Activated naive CD4-positive, alpha-beta T cell (primary cell): ENCODE measurements at regions not wholly inside any gene's neighbourhood (a gene's known extent, or its start where the extent isn't known, plus 50 kb on each side); places are given as distances from the start of the nearest gene placed in this dataset.

Source experiments
- DNase-seq, 4 experiments: peaks; one replicate each; lab custom pipeline; 2025; lab: John Stamatoyannopoulos, UW

GRCh38 chr16:26189536-26189935 lies 497.8 kb downstream of the HS3ST4 start:
- DNase-seq, result no peak

DNA sequence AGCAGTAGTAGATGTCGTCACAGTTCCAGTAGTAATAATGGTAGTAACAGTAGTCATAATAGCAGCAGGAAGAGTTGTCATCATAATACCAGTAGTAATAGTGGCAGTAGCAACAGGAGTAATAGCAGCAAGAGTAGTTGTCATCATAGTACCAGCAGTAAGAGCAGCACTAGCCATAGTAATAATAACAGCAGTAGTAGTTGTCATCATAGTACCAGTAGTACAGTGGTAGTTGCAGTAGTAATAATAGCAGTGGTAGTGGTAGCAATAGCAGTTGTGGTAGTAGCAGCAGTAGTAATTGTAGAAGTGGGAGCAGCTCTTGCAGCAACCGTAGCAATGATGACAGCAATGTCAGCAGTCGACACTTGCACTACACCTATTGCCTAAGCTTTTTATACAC lies 502.8 kb downstream of the HS3ST4 start:
- DNase-seq, result no peak

- no peak for DNase-seq
These were observed 503.5 kb downstream of the HS3ST4 start for GRCh38 chr16:26195225-26195624.

DNA sequence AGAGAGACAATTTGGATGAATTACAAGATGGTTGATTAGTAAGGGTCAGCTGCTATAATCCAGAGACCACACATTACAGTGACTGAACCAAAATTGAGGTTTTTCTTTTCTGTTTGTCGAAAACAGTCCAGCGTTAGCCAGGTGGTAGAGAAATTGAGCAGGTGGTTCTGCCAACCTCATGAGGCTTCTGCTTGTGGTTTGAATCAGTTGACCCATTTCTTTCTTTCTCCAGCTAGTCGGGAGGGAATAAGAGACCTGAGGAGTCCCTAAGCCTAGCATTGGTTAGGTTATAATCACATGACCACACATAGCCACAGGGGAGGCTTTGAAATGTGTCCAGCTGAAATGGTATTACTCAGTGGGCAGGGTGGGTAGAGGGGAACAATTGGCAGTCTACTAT lies 504.6 kb downstream of the HS3ST4 start:
- no peak for DNase-seq

DNA sequence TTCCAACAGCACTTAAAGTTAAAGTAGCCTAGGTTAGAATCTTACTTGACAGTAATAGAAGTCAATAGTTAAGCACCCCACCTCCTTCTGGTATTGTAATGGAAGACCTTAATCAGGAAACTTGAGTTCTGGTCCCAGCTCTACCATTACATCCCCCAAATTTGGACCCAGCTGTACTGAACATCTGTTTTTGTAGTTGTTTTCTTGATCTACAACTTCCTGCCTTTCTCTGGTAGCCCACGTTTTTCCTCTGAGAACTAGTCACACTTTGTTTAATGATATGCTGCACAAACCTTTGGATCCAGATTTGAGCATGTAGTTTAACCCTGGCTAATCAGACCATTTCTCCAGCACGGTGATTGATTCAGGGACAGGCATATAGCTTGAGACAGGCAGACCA lies 505.0 kb downstream of the HS3ST4 start:
- no peak for DNase-seq

GRCh38 chr16:26197707-26198106 lies 505.9 kb downstream of the HS3ST4 start:
- DNase-seq, result no peak

DNA sequence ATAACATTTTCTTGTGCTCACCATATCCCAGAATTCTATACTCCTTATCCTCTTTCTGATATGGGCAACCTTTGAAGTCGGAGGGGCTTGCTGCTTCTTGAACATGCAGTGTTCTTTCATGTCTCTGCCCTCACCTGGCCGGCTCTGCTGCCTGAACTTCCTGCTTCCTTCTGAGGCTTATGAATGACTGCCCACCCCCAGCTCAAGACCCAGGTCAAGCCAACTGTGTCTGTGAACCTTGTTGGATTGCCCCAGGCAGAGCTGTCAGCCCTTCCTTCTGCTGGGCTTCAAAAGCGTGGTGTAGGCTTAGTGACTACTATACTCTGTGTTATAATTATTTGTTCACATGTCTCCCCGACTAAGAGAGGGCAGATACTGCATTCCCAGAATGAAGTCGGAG lies 506.5 kb downstream of the HS3ST4 start:
- no peak for DNase-seq

- no peak for DNase-seq
These were observed 512.4 kb downstream of the HS3ST4 start for GRCh38 chr16:26204138-26204537.

DNA sequence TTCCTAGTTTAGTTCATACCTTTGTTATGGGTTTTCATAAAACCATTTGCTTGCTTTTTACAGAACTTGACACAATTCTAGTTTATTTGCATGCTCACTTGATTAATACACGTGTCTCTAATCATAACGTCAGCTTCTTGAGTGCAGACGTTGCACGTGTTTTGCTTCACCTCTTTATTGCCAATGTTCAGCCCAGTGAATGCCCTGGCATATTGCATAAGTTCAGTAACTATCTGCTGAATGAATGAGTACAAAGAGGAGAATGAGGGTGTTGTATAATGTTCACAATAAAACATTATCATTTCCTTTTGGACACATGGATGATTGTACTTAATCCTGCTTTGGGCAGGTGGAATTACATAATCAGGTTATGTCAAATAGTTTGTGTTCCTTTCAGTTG lies 519.8 kb downstream of the HS3ST4 start:
- DNase-seq, result no peak

GRCh38 chr16:26212599-26212998 lies 520.8 kb downstream of the HS3ST4 start:
- DNase-seq, result no peak

- no peak for DNase-seq
These were observed 522.9 kb downstream of the HS3ST4 start for GRCh38 chr16:26214581-26215174.

DNA sequence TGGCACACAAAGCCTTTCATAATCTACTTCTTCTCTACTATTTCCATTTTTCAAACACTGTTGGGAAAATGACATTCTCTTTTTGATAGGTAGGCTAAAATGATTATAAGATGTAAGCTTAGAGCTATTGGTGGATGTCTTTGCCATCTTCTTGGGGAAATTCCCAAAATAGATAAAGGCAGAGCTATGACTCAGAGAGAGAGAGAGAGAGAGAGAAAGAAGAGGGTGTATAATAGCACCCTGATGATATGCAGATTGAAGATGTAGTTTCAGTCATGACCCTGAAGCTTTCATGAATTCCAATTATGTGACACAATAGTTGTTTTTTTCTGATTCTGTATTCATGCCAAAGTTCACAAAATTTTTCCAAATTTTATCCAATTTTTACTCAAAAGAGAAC lies 529.1 kb downstream of the HS3ST4 start:
- no peak for DNase-seq

DNA sequence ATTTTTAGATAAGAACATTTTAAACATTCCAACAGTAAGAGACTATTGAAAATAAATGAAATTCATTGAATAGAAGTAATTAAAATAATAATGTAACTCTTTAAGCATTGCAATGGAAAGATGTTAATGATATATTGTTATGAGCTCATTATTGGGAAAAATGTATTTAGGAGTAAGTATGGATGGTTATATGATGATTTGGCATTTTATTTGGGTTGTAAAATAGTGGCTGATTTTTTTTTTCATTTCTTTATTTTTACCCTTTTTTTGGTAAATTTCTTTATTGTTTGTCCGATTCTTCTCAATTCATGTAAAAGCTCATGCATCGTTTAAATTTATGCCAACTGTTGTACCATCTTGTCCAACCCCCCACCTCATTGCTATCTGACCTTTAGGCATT lies 539.9 kb downstream of the HS3ST4 start:
- no peak for DNase-seq

GRCh38 chr16:26240807-26241206 lies 549.0 kb downstream of the HS3ST4 start:
- no peak for DNase-seq

- DNase-seq, result no peak
These were observed 555.3 kb downstream of the HS3ST4 start for GRCh38 chr16:26247063-26247462.

DNA sequence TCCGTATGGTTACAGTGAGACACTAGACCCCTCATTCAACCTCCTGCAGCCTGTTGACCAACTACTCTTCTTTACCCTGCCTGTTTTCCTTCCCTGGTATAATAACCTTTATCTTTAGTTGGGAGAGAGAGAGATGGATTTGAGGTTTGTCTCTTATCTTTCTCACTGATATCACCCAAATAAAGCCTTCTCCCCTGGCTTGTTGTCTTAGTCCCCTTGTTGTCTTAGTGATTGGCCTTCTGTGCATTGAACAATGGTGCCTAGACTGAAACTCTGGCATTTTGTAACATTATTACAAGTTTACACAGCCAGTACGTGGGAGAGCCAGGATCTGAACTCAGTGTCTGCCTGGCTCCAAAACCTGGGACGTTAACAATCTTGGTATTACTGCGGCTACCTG lies 560.8 kb downstream of the HS3ST4 start:
- no peak for DNase-seq

DNA sequence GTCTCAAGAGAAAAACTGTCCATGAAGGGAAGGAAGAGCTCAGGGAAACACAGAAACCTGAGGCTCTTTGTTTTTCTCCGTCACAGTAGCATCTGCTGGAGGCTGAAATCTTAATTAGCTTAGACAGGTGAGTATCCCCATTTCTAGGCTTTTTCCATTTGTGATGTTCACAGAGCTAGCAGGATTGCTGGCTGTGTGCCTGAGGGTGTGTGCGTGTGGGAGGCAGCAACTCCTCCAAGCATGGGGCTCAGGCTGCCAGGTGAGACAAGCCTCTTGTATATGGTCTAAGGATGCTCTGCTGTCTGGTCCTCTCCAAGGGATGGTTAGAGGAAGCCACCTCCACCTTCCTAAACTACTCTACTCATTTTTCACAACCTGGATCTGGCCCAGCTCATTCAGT lies 569.9 kb downstream of the HS3ST4 start:
- no peak for DNase-seq

DNA sequence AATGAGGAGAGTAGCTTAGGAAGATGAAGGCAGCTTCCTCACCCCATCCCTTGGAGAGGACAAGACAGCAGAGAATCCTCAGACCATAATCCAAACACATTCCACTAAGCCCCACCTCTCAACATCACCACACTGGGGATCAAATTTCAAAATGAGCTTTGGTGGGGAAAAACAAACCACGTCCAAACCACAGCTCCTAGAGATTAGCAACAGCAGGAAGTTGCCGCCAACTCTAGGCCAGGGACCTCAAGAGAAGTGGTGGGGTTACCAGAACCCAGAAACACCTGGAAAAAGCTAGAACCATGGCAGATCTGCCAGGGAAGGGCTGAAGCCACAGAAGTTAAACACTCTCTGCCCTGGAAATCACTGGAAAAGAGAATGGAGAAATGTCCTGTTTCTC lies 571.6 kb downstream of the HS3ST4 start:
- DNase-seq, result no peak

DNA sequence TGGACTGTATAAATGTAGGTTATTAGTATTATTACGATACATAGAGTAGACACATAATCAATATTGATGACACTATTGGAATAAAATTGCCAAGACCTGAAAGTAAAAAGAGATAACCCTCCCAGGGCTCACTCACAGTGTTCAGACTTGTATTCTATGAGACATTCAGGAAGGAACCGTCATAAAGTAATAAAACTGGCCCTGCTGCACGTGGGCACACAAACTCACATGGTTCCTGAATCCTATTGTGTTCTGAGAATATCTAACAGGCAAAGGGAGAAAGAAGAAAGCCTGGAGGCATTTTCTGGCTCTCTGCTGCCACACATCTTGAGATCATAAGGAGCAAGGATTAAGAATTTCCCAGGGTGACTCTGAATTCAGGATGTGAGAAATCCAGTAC lies 575.9 kb downstream of the HS3ST4 start:
- DNase-seq, result no peak

DNA sequence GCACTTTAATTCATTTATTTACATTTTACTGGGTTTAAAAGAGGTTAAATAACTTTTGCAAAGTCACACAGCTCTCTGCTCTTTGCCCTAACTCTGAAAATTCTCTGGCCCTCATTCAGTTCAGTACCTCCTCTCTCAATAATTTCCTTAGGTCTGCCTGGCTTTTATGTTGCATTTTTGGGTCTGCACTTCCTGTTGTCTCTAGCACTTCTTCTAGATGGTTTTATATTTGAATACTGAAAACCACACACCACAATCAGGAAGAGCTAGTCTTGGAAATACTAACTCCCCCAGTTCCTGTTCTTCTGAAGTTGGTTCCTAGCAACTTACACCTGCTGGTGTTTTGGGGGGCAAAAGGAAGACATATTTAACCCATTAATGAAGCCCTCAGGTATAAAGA lies 577.9 kb downstream of the HS3ST4 start:
- DNase-seq, result no peak

DNA sequence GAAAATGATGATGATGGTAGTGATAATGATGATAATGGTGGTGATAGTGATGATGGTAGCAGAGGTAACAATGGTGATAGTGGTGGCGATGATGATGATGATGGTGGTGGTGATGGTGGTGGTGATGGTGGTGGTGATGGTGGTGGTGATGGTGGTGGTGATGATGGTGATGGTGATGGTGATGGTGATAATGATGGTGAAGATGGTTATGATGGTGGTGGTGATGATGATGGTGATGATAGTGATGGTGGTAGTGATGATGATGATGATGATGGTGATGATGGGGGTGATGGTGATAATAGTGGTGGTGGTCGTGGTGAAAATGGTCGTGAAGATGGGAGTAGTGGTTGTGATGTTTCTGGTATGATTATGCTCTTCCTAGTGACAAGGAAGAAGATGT lies 581.8 kb downstream of the HS3ST4 start:
- no peak for DNase-seq

GRCh38 chr16:26275021-26275590 lies 583.3 kb downstream of the HS3ST4 start:
- no peak for DNase-seq

DNA sequence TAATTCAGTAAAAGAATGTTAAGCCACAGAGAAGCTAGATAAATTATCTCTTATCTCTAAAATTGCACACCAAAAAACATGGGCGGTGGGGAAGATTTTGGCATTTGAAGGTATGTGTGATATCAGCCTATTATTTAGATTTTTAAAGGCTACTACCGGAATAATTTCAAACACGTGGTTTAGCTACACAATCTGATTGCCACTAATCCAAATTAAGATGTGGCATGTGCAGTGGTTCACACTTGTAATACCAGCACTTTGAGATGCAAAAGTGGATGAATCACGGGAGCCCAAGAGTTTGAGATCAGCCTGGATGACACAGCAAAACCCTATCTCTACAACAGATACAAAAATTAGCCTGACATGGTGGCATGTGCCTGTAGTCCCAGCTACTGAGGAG lies 584.5 kb downstream of the HS3ST4 start:
- DNase-seq, result no peak

DNA sequence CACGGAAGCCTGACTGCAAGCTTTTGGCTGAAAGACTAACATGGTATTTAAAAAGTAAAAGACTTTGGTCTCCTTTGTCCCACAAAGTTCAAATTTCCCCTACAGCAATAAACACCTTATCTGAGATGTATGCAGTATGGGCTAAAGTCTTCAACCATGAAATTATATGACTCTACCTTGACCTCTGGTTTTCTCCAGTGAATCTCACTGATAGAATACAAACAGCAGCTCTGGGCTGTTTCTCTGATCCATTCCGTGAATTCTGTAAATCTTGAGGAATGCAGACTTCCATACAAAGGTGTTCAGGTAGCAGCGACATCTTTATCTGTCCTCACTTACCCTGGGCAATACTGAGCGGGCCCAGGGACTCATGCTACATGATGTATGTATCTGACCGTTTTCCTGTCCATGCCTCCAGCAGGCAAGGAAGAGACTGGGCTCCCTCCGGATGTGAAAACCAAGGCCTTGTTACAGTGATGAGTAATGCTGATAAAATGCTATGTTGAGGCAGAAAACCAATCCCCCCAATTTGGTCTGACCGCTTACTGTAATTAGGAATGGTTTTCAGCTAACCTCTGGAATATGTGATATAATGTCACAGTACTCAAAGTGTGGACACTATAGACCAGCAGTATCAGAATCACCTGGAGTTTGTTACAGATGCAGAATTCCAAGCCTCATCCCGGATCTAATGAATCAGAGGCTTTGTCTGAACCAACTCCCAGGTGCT lies 589.8 kb downstream of the HS3ST4 start:
- DNase-seq, result no peak
